ENCODE measurements at regions not wholly inside any gene's neighbourhood (a gene's known extent, or its start where the extent isn't known, plus 50 kb on each side); places are given as distances from the start of the nearest gene placed in this dataset.

- no peaks in the 10 kb centered on the region for H3K4me1 ChIP-seq (ENCODE audit: control insufficient read depth, extremely low read depth, insufficient read depth, low read length)
- TF ChIP-seq GATA2 (IDR thresholded peaks at IDR 0.05; ENCODE audit: insufficient read depth, insufficient read length, low read depth, low read length): no peak
- no peak for TF ChIP-seq EZH2 (IDR thresholded peaks at IDR 0.05; ENCODE audit: borderline replicate concordance, low read depth, low read length, severe bottlenecking)
- TF ChIP-seq CTCF (IDR thresholded peaks at IDR 0.05; ENCODE audit: extremely low read depth in 1 of 2, insufficient read depth in 1 of 2, low read depth in 1 of 2, low read length in 2 of 2): no peak
- TF ChIP-seq MYC (IDR thresholded peaks at IDR 0.05; ENCODE audit: low read depth, low read length): no peak
- no peak for TF ChIP-seq POLR2AphosphoS5 (IDR thresholded peaks at IDR 0.05; ENCODE audit: insufficient read depth, low read depth, low read length)
- TF ChIP-seq JUN (IDR thresholded peaks at IDR 0.05; ENCODE audit: borderline replicate concordance, insufficient read depth, insufficient read length, low read depth): no peak
- no peak for TF ChIP-seq FOS (IDR thresholded peaks at IDR 0.05; ENCODE audit: borderline replicate concordance, insufficient read depth, low read length)
- TF ChIP-seq POLR2A (IDR thresholded peaks at IDR 0.05; ENCODE audit: low read depth, low read length): no peak
- no peak for TF ChIP-seq MAX (IDR thresholded peaks at IDR 0.05; ENCODE audit: insufficient read depth, insufficient read length)
- H3K9me1 ChIP-seq (replicated peaks; ENCODE audit: control insufficient read depth, extremely low read depth, insufficient read depth, low read length): no peaks in the 10 kb centered on the region
- H3K4me3 ChIP-seq (replicated peaks in 1 of 3; ENCODE audit: insufficient read depth in 1 of 3, low read depth in 1 of 3, low read length in 3 of 3): no peak overlapping the region
- no peak overlapping the region for H3K27ac ChIP-seq (ENCODE audit: insufficient read depth, low read depth, low read length)
- POLR2A ChIA-PET: no interaction called here
- no TSS peak for BruUV-seq (replicated peaks)
- no peaks in the 10 kb centered on the region for H3K79me2 ChIP-seq (ENCODE audit: control insufficient read depth, insufficient read depth, low read length)
- no peaks in the 10 kb centered on the region for H4K20me1 ChIP-seq (replicated peaks; ENCODE audit: control insufficient read depth, extremely low read depth, insufficient read depth, low read length)
- H3K27me3 ChIP-seq (ENCODE audit: control insufficient read depth in 2 of 2, insufficient read depth in 2 of 2, low read length in 2 of 2): no peaks in the 10 kb centered on the region
- no peak overlapping the region for H2AFZ ChIP-seq (ENCODE audit: low read depth, low read length)
- FAIRE-seq (no peak), DNase-seq (ENCODE audit: low read depth, low spot score) (no peak)
- no peaks in the 10 kb centered on the region for H3K9me3 ChIP-seq (replicated peaks; ENCODE audit: control insufficient read depth, insufficient read depth, low read length)
- dilution Hi-C loops (cut with MboI; ENCODE audit: extremely low pct_ligation_motif_present, low sequenced_read_pairs) (no loop called here), intact Hi-C loops (cut with micrococcal nuclease) (no loop called here)
- H3K9ac ChIP-seq (replicated peaks; ENCODE audit: extremely low read depth, insufficient read depth, low read length): no peak overlapping the region
- CTCF ChIA-PET: no interaction called here
- H3K4me2 ChIP-seq (ENCODE audit: insufficient read depth, low read length): no peak overlapping the region
- no peaks in the 10 kb centered on the region for H3K36me3 ChIP-seq (ENCODE audit: control insufficient read depth in 2 of 2, extremely low read depth in 1 of 2, insufficient read depth in 2 of 2, low read length in 2 of 2)
Observed at GRCh38 chr11:80477178-80477577, 1036.3 kb upstream of the TENM4 start.
